Stimulated activated CD4-positive, alpha-beta T cell treated with anti-CD3 and anti-CD28 coated beads, TNF-alpha, amount 100 ng/mL, for 48 hours (primary cell): ENCODE measurements at regions not wholly inside any gene's neighbourhood (a gene's known extent, or its start where the extent isn't known, plus 50 kb on each side); places are given as distances from the start of the nearest gene placed in this dataset.
"Not testable (repeated sequence)": the region's sequence is repeated elsewhere in the genome, so short reads cannot be mapped to it uniquely, and the experiment has no call there.

Experiments
- DNase-seq, 3 donors: peaks; one replicate each; pipeline ENCODE4 v3.0.0-alpha.2; 2020; ENCODE audit warnings: low read depth in 3 of 3

DNA sequence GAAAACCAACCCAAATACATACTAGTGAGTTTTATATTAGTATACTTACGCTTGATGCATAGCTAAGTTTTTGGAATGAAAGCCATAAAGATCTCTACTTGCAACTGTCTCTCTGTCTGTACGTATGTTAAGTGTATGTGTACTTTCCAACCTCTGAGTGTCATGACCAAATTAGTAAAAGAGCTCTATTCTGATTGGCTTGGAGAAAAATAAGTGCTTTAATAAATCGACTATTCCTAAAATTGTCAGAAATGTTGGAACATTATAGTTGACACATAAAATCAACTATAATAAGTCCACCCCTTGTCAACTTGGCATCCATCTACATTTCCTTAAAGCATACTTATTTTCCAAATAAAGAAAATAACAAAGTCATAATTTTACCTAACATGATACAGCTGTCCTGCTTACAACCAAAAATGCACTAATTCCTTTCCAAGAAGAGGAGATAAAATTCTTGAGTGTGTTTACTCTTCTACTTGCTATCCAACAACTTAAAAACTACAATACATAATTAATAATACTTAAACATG lies 507.4 kb upstream of the ATP2B1 start:
- DNase-seq, result no peak

DNA sequence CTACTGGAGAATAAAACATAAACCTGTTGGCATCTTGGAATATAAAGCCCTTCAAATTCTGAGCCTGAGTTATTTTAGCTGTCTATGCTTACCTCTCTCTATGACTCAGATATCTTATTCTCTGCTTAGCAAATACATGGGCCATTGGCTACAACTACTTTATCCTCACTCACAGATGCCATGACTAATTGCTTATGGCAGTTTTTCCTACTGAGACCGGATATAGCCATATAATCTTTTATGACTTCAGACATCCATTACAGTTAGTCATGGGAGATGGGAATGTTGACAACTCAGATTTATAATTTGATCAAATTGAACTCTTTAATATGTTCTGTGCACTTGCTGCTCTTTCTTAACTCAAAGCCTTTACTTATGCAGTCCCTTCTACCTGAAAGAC lies 502.4 kb upstream of the ATP2B1 start:
- DNase-seq, result no peak

DNA sequence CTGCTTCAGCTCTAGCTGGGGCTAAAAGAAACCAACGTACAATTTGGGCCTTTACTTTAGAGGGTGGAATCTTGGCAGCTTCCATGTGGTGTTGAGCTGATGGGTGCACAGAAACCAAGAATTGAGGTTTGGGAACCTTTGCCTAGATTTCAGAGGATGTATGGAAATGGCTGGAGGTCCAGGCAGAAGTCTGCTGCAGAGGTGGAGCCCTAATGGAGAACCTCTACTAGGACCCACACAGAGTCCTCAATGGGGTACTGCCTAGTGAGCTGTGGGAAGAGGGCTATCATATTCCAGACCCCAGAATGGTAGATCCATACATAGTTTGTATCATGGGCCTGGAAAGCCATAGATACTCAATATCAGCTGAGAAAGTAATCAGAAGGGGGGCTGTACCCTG lies 500.4 kb upstream of the ATP2B1 start:
- DNase-seq, result no peak

DNA sequence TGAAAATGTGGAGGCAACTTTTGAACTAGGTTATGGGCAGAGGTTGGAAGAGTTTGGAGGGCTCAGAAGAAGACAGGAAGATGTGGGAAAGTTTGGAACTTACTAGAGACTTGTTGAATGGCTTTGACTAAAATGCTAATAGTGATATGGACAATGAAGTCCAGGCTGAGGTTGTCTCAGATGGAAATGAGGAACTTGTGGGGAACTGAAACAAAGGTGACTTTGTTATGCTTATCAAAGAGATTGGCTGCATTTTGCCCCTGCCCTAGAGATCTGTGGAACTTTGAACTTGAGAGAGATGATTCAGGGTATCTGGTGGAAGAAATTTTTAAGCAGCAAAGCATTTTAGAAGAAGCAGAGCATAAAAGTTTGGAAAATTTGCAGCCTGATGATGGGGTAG lies 499.7 kb upstream of the ATP2B1 start:
- not testable (repeated sequence) for DNase-seq

DNA sequence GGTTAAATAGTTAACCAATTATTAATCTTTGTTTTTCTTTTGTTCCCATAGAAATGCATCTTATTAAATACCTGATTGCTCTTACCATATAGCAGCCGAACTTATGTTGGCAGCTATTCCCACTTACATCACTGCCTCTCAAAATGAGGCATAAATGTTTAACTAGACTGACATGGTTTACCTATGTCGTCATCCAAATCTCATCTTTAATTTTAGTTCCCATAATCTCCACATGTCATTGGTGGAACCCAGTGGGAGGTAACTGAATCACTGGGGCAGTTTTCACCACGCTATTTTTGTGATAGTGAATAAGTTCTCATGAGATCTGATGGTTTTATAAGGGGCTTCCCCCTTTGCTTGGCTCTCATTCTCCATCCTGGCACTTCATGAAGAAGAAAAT lies 499.2 kb upstream of the ATP2B1 start:
- no peak for DNase-seq

DNA sequence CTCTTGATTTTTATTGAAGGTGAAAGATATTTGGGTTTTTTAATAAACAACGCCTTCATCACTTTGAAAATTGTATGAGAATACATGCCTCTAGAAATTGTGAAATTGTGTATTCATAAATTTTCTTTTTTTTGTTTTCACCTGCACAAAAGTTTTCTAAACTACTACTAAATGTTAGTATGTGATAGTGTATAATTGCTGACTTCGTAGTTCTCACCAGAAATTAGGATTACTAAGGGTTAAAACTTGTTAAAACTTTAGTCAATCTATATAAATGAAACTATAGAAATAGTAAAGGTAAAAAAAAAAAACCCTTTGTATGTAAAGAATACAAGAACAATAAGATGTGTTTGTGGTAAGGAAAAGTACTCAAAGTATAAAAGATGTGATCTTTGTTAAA lies 496.5 kb upstream of the ATP2B1 start:
- DNase-seq, result no peak

DNA sequence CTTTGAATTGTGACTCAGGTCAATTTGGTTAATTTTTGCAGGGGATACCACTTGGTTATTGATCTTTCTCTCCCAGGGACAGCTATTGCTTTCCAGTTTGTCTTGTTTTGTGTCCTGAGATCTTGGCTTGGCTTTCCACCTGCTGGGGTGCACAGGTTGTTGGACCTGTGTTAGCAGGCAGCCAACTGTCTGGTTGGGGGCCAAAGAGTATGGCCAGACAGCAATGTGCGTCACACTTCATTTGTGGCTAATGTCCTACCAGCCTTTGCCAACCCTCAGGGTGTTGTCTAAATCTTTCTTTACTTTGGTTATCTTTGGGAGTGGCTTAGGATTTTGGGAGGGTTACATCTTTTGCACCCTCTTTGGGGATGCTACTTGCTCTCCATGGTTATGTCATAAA lies 494.9 kb upstream of the ATP2B1 start:
- DNase-seq, result no peak

DNA sequence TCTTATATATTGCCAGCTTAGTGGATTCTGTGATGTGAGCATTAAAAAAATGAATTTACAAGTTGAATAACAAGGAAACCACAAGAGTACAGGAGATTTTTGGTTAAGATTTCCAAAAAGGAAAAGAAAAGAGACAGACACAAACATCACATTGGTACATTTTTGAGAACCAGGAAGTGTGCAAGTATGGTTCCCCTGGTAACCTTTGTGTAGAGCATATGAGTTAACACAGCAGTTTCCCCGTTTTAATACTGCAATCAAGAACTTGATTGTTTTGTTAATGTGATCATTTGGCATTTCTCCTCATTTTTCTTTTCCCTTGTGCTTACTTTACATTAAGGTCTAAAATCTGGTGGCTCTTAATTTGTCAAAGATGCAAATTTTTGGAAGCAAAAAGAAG lies 490.4 kb upstream of the ATP2B1 start:
- DNase-seq, result no peak

DNA sequence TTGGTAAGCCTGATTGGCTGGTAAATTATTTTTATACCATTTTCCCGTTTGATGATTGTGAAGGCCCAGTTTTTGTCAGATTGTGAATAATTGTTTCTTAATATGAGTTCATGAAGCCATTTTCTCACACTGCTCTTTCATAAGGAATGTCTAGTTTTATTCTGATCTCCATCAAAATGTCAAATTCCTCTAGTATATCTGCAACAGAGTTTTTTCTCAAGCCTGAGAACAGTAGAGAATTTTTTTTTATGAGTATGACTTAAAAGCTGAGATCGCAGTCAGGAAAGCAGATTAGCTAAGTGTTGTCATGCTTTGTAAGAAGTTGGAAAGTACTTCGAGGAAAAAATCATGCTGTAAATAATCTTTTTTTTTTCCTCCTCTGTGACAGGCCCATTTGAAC lies 484.9 kb upstream of the ATP2B1 start:
- DNase-seq, result no peak

DNA sequence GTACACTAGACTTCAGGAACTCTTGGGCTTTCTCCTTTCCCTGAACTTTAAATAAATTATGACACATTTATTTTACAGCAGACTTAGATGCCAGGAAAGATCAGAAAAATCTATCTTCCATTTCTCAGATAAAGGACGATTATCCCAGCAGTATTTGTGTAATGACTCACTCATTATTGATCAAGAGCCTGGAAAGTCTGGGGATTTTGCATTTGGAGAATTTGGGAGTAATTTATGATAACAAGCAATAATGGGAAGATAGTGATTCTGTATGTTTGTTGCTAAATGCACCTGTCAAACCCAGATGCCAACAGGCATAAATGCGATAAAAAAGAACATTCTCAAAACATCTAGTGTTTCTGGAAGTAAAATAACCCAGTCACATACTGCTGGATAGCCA lies 480.2 kb upstream of the ATP2B1 start:
- DNase-seq, result no peak

DNA sequence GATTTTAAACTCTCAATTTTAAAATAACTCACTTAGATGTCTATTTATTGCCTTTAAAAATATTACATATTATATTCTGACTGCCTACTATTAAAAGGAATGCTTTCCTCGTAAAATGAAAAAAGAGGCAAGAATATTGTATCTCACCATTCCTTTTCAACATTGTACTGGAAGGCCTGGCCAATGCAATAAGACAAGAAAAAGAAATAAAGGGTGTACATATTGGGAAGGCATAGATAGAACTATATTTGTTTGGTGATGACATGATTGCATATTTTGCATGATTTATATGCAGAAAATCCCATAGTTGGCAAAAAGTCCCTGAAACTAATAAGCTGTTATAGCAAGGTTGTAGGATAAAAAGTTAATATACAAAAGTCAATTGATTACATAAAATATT lies 474.6 kb upstream of the ATP2B1 start:
- DNase-seq, result no peak

DNA sequence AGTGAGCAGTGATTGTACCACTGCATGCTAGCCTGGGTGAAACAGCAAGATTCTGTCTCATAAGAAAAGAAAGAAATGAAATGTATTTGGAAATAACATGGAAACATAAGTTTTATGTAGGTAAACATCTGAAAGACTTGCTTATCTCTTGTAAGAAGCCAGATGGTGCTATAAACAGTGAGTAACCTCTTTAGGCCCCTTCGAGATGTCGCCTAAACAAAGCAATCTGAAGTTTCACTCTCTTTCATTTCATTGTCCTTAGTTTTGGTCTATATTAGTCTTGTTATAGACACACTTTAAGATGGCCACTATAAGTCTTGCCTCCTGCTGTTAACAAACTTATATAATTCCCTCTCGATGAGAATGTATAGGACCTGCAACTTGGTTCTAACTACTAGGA lies 472.6 kb upstream of the ATP2B1 start:
- DNase-seq, result no peak

DNA sequence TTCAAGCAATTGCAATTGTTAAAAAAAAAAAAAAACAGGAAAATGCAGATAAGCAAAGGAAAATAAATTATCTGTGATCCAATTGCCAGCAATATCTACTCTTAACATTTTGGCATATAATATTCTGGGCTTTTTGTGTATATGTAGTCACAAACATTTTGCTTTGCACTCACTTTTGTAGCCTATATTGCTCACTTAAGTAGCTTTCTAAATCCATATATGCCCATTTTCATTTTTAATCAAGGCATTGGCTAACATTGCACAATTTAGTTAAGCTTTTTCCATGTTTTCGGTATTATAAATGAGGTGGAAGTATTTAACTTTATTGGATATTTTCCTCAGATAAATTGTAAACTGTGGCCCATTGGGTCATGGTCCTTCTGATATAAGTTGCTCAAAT lies 466.3 kb upstream of the ATP2B1 start:
- no peak for DNase-seq

DNA sequence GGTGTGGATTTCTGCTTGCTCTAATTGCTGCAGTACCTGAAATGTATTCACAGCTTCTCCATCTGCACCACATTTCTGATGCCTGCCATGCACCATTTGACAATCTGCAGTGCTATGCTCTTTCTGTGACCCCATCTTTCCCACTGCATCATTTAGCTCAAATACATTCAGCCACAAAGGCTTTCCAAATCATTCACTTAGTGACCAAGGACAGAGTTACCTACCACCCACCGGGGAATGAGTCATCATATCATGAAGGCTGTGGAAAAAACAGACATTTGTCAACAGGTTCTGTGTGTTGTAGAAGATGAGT lies 465.5 kb upstream of the ATP2B1 start:
- peak in 2 of 3 donors; percentile 1 to 5 for DNase-seq

DNA sequence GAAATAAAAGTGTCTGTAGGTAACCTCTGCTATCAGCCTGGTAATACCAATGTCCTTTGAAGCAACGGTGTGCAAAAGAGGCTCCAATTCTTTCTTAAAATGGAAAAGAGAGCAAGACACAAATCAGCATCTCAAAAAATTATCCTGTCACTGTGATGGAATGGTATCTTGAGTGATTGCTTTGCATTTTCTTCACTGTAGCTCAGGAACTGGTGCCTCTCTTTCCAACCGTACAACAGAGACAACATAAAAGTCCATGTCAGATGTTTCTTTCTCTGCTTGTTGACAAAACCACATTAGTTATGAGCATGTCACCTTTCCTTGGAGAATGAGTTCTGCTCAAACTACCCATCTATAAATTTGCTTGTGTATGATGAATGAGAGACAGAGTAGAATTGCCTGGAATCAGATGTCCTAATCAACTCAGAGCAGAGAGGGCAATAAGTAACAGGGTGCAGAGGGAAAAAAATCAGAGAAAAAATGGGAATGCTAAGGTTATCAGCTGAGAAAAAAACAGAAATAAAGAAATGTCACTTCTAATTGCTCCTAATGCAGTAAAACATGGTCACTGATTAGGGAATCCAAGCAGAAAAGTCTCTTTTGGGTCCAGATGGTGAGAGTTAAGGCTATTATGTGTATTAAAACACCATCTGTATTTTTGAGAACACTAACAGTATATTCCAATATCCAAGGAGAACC lies 465.0 kb upstream of the ATP2B1 start:
- no peak for DNase-seq

DNA sequence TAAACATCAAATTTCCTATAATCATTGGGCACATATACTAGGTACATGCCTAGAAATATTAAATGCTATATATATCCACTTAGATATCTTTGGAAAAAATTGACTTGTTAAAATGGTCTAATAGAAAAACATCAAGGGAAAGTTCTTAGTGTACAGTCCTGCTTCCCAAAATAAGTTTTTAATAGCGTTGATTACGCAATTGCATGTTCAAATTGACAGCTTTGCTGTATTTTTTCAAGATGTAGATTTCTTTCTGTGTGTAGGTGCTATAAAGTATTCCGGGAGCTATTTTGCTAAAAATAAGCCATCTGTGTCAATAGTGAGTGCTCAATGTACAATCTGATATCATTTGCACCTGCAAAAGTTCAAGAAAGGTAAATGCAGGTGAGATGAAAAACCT lies 463.9 kb upstream of the ATP2B1 start:
- DNase-seq, result no peak

DNA sequence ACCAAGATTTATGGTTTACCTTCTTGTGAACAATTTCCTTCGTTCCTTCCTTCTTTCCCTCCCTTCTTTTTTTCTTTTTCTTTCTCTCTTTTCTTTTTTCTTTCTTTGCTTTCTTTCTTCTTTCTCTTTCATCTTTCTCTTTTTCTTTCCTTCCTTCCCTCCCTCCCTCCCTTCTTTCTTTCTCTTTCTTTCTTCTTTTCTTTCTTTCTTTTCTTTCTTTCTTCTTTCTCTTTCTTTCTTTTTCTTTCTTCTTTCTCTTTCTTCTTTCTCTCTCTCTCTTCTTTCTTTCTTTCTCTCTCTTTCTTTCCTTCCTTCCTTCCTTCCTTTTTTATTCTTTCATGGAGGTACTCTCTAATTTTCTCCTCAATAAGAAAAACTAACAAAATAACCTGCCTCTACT lies 462.1 kb upstream of the ATP2B1 start:
- DNase-seq, result no peak

DNA sequence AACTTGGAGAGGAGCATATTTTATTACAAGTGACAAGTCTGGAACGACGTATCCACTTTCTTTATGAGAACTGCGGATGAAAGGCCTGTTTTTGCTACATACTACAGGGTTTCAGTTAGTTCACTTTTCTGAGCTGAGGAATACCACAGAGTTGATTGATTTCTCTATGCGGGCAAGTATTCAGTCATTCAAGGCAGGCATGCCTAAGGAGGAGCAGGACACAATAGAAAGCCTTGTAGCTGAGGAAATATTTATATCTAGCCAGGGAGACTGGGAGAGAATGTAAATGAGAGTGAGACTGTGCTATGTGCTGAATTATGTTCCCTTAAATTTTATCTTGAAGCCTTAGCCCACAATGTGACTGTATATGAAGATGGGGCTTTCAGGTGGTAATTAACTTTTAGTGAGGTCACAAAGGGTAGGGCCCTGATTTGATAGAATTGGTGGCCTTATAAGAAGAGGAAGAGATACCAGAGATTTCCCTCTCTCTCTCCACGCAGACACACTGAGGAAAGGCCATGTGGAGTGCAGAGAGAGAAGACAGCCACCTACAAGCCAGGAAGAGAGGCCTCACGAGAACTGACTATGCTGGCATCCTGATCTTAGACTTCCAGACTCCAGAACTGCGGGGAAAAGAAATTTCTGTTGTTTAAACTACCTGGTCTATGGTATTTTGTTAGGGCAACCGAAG lies 459.0 kb upstream of the ATP2B1 start:
- DNase-seq, result no peak

DNA sequence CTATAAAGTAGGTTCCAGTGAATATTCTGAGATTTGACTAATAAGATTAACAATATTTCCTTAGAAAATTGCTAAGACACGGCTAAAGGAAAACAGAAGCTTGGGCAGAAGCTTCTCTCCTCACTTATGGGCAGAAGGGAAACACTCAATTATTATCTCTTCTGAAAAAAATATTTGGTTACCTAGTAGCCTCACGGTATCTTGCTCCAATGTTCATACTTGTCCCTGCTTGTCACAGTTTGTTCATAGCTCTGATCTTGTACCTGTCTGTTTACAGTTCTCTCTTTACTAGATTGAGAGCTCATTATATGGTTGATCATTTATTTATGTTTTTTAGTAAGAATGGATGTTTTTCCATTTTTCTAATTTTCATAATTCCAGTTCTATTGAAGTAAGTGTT lies 458.0 kb upstream of the ATP2B1 start:
- DNase-seq, result no peak

DNA sequence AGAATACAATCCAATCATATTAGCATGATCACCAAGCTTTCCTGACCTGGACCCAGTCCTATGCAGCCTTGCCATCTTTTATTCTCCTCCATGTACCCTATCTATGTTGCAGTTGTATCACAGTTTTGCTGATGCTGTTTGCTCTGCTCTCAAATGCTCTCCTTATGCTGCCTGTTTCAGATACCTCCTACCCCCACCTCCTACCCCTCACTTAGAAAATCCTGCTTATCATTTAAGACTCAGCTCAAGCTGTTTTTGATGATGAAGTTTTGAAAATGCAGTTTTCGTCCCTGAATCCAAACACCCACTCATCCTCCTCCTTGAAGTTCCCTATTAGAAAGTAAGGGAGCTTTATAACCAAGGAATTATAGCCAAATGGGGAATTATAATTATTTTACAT lies 457.4 kb upstream of the ATP2B1 start:
- DNase-seq, result no peak

DNA sequence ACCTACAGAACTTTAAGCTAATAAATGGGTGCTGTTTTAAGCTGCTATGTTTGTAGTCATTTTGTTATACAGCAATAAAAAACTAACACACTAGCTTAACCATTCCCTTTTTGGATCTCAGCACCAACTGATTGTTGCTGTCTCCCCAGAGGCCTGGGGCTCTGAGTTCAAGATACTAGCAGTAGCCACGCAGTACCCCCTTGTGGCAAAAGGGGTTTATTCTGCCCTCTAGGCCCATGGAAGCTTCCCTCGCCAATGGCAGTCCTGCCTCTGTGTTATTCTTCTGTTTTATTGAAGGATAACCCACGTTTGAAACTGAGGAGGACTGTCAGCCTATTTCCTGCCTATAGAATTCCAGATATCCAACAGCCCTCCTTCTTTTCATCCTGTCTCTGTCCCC lies 455.3 kb upstream of the ATP2B1 start:
- no peak for DNase-seq

DNA sequence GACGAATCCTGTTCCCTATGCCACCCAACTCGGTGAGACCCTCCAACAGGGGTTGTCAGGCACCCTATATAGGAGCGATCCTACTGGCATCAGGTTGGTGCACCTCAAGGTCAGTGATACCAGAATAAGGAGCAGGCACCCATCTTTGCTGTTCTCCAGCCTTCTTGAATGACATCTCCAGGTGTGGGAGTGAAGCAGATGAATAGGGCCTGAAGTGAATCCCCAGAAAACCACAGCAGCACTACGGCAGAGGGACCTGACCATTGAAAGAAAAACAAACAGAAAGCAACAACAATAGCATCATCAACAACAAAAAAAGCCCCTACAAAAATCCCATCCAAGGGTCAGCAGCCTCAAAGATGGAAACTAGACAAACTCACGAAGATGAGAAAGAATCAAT lies 445.2 kb upstream of the ATP2B1 start:
- DNase-seq, result no peak

DNA sequence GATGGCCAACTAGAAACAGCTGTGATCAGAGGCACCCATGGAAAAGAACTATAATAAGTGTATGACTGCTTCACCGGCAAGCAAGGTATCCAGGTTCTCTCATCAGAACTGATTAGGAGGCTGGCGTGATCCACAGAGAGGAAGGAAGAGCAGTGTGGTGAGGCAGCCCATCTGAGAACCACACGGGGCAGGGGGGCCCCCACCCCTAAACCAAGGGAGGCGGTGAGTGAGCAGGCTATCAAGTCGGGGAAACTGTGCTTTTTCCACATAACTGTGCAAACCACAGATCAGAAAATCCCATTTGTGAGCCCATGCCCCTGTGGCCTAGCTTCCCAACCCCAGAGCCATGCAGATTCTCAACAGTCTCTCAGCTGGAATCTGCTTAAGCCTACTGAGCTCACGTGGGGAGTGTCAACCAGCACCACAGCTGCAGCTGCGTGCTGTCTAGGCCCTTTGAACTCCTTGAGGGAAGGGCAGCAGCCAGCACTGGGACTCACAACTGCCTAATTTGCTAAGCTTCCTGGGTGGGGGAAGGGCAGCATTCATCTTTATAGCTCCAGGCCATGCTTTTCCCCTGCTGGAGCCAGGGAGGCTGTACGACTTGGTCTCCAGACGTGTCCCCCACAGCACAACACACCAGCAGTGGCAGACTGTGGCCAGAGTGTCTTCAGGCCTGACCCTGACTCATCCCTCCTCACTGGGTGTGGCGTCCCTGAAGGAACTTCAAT lies 444.4 kb upstream of the ATP2B1 start:
- no peak for DNase-seq
